ENCODE measurements at regions not wholly inside any gene's neighbourhood (a gene's known extent, or its start where the extent isn't known, plus 50 kb on each side); places are given as distances from the start of the nearest gene placed in this dataset.

DNA sequence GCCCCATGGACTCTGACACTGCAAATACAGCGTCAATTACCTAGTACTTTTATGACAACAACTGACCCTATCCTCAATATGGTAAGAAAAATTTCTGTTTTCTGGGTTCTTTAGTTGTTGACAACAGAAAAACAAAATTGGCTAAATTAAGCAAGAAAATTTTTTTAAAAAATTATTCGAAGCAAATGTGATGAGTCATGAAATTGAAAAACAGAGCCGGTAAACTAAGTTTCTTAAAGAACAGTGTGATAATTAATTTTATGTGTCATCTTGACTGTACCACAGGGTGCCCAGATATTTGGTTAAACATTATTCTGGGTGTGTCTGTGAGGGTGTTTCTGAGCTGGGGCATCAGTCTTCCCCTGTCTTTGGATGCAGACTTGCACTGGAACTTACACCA, 107.6 kb upstream of the OPRM1 start:
- no peaks in the 10 kb centered on the region for H3K36me3 ChIP-seq (ENCODE audit: control insufficient read depth in 2 of 2, extremely low read depth in 1 of 2, insufficient read depth in 2 of 2, low read length in 2 of 2)
- no peaks in the 10 kb centered on the region for H3K79me2 ChIP-seq (ENCODE audit: control insufficient read depth, insufficient read depth, low read length)
- FAIRE-seq (no peak), DNase-seq (ENCODE audit: low read depth, low spot score) (no peak)
- H3K4me1 ChIP-seq (ENCODE audit: control insufficient read depth, extremely low read depth, insufficient read depth, low read length): no peaks in the 10 kb centered on the region
- peaks cover 2% of the 10 kb centered on the region for H3K9me3 ChIP-seq (ENCODE audit: control insufficient read depth, low read depth, low read length)
- H2AFZ ChIP-seq (ENCODE audit: control insufficient read depth, low read length): no peak overlapping the region
- H3K4me3 ChIP-seq (ENCODE audit: control insufficient read depth in 2 of 3, extremely low read depth in 1 of 3, insufficient read depth in 2 of 3, low read depth in 1 of 3, low read length in 3 of 3): no peak overlapping the region
- no peak overlapping the region for H3K9ac ChIP-seq (ENCODE audit: control insufficient read depth, extremely low read depth, insufficient read depth, low read length)
- H3K9me1 ChIP-seq (ENCODE audit: control insufficient read depth, extremely low read depth, insufficient read depth, low read length): no peaks in the 10 kb centered on the region
- H3K27ac ChIP-seq (ENCODE audit: control insufficient read depth, insufficient read depth, low read length): no peak overlapping the region
- H3K4me2 ChIP-seq (ENCODE audit: control insufficient read depth, extremely low read depth, insufficient read depth, low read depth, low read length): no peak overlapping the region
- H3K27me3 ChIP-seq (ENCODE audit: control insufficient read depth, extremely low read depth, insufficient read depth, low read length): no peaks in the 10 kb centered on the region
- no peaks in the 10 kb centered on the region for H4K20me1 ChIP-seq (ENCODE audit: control insufficient read depth, extremely low read depth, insufficient read depth, low read length)
- TF ChIP-seq, protein P1, sequence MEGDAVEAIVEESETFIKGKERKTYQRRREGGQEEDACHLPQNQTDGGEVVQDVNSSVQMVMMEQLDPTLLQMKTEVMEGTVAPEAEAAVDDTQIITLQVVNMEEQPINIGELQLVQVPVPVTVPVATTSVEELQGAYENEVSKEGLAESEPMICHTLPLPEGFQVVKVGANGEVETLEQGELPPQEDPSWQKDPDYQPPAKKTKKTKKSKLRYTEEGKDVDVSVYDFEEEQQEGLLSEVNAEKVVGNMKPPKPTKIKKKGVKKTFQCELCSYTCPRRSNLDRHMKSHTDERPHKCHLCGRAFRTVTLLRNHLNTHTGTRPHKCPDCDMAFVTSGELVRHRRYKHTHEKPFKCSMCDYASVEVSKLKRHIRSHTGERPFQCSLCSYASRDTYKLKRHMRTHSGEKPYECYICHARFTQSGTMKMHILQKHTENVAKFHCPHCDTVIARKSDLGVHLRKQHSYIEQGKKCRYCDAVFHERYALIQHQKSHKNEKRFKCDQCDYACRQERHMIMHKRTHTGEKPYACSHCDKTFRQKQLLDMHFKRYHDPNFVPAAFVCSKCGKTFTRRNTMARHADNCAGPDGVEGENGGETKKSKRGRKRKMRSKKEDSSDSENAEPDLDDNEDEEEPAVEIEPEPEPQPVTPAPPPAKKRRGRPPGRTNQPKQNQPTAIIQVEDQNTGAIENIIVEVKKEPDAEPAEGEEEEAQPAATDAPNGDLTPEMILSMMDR (optimal IDR thresholded peaks at IDR 0.05 in 1 of 3, IDR thresholded peaks at IDR 0.05 in 1 of 3, conservative IDR thresholded peaks at IDR 0.05 in 1 of 3; ENCODE audit: extremely low read depth in 1 of 3, insufficient read depth in 2 of 3, low read length in 3 of 3): no peak
- TF ChIP-seq EZH2 (IDR thresholded peaks at IDR 0.05; ENCODE audit: low read length): no peak
- dilution Hi-C loops (cut with MboI; ENCODE audit: extremely low pct_ligation_motif_present, low sequenced_read_pairs): no loop called here

DNA sequence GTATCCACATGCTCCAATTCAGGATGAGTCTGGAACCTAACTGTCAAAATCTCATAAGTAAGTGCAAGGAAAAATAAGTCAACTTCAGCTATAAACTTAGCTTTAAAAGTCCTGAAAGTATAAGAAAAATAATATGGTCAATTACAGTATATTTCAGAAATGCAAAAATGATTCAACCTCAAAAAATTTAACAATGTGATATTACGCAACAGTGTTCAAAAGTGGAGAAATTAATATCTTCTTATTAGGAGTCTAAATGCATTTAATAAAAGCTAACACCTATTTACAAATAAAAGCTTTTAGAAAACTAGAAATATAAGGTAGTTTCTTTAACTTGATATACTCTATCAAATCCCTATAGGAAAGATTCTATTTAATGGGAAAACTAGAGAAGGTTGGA, 111.2 kb upstream of the OPRM1 start:
- FAIRE-seq: no peak
- Histone ChIP-seq H3K4me2 (ENCODE audit: control insufficient read depth, extremely low read depth, insufficient read depth, low read depth, low read length) (no peak overlapping the region), H3K36me3 (ENCODE audit: control insufficient read depth in 2 of 2, extremely low read depth in 1 of 2, insufficient read depth in 2 of 2, low read length in 2 of 2) (no peaks in the 10 kb centered on the region), H4K20me1 (ENCODE audit: control insufficient read depth, extremely low read depth, insufficient read depth, low read length) (no peaks in the 10 kb centered on the region), H3K4me3 (ENCODE audit: control insufficient read depth in 2 of 3, extremely low read depth in 1 of 3, insufficient read depth in 2 of 3, low read depth in 1 of 3, low read length in 3 of 3) (no peak overlapping the region), H3K27me3 (ENCODE audit: control insufficient read depth, extremely low read depth, insufficient read depth, low read length) (no peaks in the 10 kb centered on the region), H2AFZ (ENCODE audit: control insufficient read depth, low read length) (no peak overlapping the region), H3K4me1 (ENCODE audit: control insufficient read depth, extremely low read depth, insufficient read depth, low read length) (no peaks in the 10 kb centered on the region), H3K9me1 (ENCODE audit: control insufficient read depth, extremely low read depth, insufficient read depth, low read length) (no peaks in the 10 kb centered on the region), H3K27ac (ENCODE audit: control insufficient read depth, insufficient read depth, low read length) (no peak overlapping the region), H3K79me2 (ENCODE audit: control insufficient read depth, insufficient read depth, low read length) (no peaks in the 10 kb centered on the region), H3K9ac (ENCODE audit: control insufficient read depth, extremely low read depth, insufficient read depth, low read length) (no peak overlapping the region), H3K9me3 (ENCODE audit: control insufficient read depth, low read depth, low read length) (peaks cover 2% of the 10 kb centered on the region)
- no peak for DNase-seq (ENCODE audit: low read depth, low spot score)
- TF ChIP-seq EZH2 (IDR thresholded peaks at IDR 0.05; ENCODE audit: low read length): no peak
- dilution Hi-C loops (cut with MboI; ENCODE audit: extremely low pct_ligation_motif_present, low sequenced_read_pairs): no loop called here

DNA sequence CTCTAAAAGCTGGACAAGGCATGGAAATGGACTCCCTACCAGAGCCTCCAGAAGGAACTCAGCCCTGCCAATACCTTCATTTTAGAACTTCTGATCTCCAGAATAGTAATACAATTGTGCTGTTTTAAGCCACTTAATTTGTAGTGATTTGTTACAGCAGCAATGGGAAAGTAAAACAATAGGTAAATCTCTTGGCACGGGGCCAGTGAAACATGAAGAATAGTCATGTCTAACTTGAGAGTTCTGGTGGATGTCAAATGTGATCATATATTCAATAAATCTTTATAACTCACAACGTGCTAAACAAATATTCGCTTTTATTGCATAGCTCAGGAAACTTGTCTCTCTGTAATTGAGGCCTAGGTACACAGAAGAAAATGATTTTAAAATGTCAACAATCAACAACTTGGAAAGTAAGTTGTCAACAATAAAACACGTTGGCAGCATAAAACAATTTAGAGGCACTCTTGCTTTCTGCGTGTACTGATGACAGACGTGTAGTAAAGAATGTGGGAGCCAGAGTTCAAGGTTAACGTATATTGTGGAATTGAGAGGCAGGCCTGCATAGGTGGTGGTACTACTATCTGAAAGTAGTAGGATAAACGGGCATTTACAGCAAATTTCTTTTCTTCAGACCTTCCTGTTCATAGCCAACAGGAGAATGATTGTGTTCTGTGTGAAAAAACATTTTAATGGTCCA, 140.5 kb upstream of the OPRM1 start:
- DNase-seq (ENCODE audit: low read depth, low spot score) (no peak), FAIRE-seq (no peak)
- dilution Hi-C loops (cut with MboI; ENCODE audit: extremely low pct_ligation_motif_present, low sequenced_read_pairs): no loop called here

More for the DNA sequence above, 140.5 kb upstream of the OPRM1 start:
- Histone ChIP-seq H3K27me3 (ENCODE audit: control insufficient read depth, extremely low read depth, insufficient read depth, low read length) (no peaks in the 10 kb centered on the region), H3K4me2 (ENCODE audit: control insufficient read depth, extremely low read depth, insufficient read depth, low read depth, low read length) (no peak overlapping the region), H3K9me1 (ENCODE audit: control insufficient read depth, extremely low read depth, insufficient read depth, low read length) (no peaks in the 10 kb centered on the region), H3K36me3 (ENCODE audit: control insufficient read depth in 2 of 2, extremely low read depth in 1 of 2, insufficient read depth in 2 of 2, low read length in 2 of 2) (no peaks in the 10 kb centered on the region), H3K79me2 (ENCODE audit: control insufficient read depth, insufficient read depth, low read length) (no peaks in the 10 kb centered on the region), H4K20me1 (ENCODE audit: control insufficient read depth, extremely low read depth, insufficient read depth, low read length) (no peaks in the 10 kb centered on the region), H3K9me3 (ENCODE audit: control insufficient read depth, low read depth, low read length) (peaks cover 4% of the 10 kb centered on the region), H3K4me3 (ENCODE audit: control insufficient read depth in 2 of 3, extremely low read depth in 1 of 3, insufficient read depth in 2 of 3, low read depth in 1 of 3, low read length in 3 of 3) (no peak overlapping the region), H3K9ac (ENCODE audit: control insufficient read depth, extremely low read depth, insufficient read depth, low read length) (no peak overlapping the region), H3K4me1 (ENCODE audit: control insufficient read depth, extremely low read depth, insufficient read depth, low read length) (no peaks in the 10 kb centered on the region), H3K27ac (ENCODE audit: control insufficient read depth, insufficient read depth, low read length) (no peak overlapping the region), H2AFZ (ENCODE audit: control insufficient read depth, low read length) (no peak overlapping the region)
- TF ChIP-seq, protein P1 (optimal IDR thresholded peaks at IDR 0.05 in 1 of 3, IDR thresholded peaks at IDR 0.05 in 1 of 3, conservative IDR thresholded peaks at IDR 0.05 in 1 of 3; ENCODE audit: extremely low read depth in 1 of 3, insufficient read depth in 2 of 3, low read length in 3 of 3): no peak
- TF ChIP-seq EZH2 (IDR thresholded peaks at IDR 0.05; ENCODE audit: low read length): no peak

Data from keratinocyte (primary cell).